Body of pancreas (tissue), 4 donors: ENCODE measurements at regions not wholly inside any gene's neighbourhood (a gene's known extent, or its start where the extent isn't known, plus 50 kb on each side); places are given as distances from the start of the nearest gene placed in this dataset.

ENCODE experiments used
- POLR2A ChIP-seq, 3 donors: fragments of 450-650 bp; IDR thresholded peaks; one replicate each; pipeline ENCODE4 v1.6.1; 2016; ENCODE audit warnings: antibody characterized with exemption in 3 of 3, mild to moderate bottlenecking in 2 of 3
- TF ChIP-seq, protein P1 (sequence below), 7 experiments: fragments of 450-650 bp in 4 of 7; fragments of 200-600 bp in 3 of 7; sonication (generic) in 3 of 7; IDR thresholded peaks; one replicate each; pipeline ENCODE4 v1.5.1; 2016 to 2019; ENCODE audit warnings: antibody characterized with exemption in 7 of 7

GRCh38 chr13:39233519-39233918 lies 195.3 kb downstream of the NHLRC3 start:
- TF ChIP-seq, protein P1, sequence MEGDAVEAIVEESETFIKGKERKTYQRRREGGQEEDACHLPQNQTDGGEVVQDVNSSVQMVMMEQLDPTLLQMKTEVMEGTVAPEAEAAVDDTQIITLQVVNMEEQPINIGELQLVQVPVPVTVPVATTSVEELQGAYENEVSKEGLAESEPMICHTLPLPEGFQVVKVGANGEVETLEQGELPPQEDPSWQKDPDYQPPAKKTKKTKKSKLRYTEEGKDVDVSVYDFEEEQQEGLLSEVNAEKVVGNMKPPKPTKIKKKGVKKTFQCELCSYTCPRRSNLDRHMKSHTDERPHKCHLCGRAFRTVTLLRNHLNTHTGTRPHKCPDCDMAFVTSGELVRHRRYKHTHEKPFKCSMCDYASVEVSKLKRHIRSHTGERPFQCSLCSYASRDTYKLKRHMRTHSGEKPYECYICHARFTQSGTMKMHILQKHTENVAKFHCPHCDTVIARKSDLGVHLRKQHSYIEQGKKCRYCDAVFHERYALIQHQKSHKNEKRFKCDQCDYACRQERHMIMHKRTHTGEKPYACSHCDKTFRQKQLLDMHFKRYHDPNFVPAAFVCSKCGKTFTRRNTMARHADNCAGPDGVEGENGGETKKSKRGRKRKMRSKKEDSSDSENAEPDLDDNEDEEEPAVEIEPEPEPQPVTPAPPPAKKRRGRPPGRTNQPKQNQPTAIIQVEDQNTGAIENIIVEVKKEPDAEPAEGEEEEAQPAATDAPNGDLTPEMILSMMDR (IDR thresholded peaks at IDR 0.05): no peak
- TF ChIP-seq POLR2A (IDR thresholded peaks at IDR 0.05): no peak
